HUES48 (cell line): ENCODE measurements at regions not wholly inside any gene's neighbourhood (a gene's known extent, or its start where the extent isn't known, plus 50 kb on each side); places are given as distances from the start of the nearest gene placed in this dataset.
"Not testable (repeated sequence)": the region's sequence is repeated elsewhere in the genome, so short reads cannot be mapped to it uniquely, and the experiment has no call there.

Experiments used
- H3K27ac ChIP-seq: one replicate; pipeline ENCODE4 v1.7.0; 2013; ENCODE audit warnings: low read depth, low read length, inconsistent platforms
- H3K27me3 ChIP-seq: 2 replicates; pipeline ENCODE4 v1.6.1; 2013; ENCODE audit warnings: mild to moderate bottlenecking, low read length; ENCODE audit not compliant: control insufficient read depth, insufficient read depth
- H3K36me3 ChIP-seq: 2 replicates; pipeline ENCODE4 v1.6.1; 2013; ENCODE audit warnings: low read length; ENCODE audit not compliant: control insufficient read depth, insufficient read depth
- H3K4me1 ChIP-seq: 2 replicates; pipeline ENCODE4 v1.6.1; 2013; ENCODE audit warnings: mild to moderate bottlenecking, low read length; ENCODE audit not compliant: control insufficient read depth, insufficient read depth
- H3K4me3 ChIP-seq: 2 replicates; pipeline ENCODE4 v1.5.1; 2013; ENCODE audit warnings: mild to moderate bottlenecking, low read depth, low read length
- H3K9ac ChIP-seq: 2 replicates; pipeline ENCODE4 v1.6.1; 2013; ENCODE audit warnings: mild to moderate bottlenecking, low read depth, low read length, moderate library complexity
- H3K9me3 ChIP-seq: 2 replicates; pipeline ENCODE4 v1.6.1; 2013; ENCODE audit warnings: low read length; ENCODE audit not compliant: control insufficient read depth, insufficient read depth

DNA sequence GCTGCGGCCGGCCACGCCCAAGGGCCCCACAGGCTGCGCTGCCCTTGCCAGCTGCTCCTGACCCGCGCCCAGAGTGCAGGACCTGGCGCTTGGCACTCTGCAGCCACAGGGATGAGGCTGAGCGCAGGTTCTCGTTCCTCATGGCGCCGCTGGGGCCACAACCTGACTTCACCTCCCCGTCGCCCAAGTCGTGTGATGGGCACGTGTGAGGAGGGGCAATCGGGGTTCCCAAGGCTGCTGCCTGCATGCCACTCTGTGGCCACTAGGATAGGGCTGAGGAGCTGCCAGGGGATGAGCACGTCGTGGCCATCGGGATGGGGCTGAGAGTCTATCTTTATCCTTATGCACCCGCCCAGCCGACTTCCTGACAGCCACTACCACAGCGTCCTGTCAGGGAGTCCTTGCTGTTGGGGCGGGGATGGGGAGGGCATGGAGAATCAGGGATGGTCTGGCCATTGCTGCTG, 1890.0 kb upstream of the CDH9 start:
- not testable (repeated sequence) for H3K27ac ChIP-seq, H3K4me1 ChIP-seq, H3K4me3 ChIP-seq, H3K9me3 ChIP-seq, H3K9ac ChIP-seq, H3K36me3 ChIP-seq, H3K27me3 ChIP-seq

DNA sequence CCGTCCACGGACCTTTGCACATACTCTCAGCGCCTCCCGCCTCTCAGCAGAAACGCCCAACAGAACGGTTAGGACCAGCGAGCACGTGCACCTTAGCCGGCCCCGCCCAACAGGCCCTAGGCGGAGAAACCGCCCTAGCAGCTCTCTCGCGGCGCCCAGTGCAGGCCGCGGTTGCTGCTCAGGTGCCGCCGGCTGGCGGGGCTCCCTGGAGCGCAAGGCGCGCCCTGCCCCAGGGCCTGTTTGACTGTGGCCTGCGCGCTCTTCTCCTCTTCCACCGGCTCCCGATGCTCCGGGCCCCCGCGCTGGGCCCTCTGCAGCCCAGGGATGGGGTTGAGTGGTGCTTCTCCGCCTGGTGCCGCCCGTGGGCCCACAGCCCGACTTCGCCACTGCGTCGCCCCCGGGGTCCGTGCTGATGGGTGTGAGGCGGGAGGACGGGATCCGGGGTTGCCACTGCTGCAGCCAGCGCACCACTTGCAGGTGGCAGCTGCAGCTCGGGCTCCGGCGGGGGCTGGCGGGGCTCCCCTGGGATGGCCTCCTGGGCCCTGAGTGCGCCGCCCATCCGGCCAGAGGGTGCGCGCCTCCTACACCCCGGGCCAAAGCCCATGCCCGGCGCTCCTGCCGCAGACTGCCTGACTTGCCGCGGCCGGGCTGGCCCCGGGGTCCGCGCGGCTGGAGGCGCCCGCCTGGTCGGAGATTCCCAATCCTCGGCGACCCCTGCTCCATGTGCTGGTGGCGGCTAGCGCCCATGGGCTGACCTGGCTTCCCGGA, 1889.4 kb upstream of the CDH9 start:
- Histone ChIP-seq H3K36me3 (no peaks in the 10 kb centered on the region), H3K4me1 (no peaks in the 10 kb centered on the region), H3K27me3 (no peaks in the 10 kb centered on the region), H3K4me3 (no peak overlapping the region), H3K9ac (no peak overlapping the region), H3K9me3 (peaks cover 5% of the 10 kb centered on the region), H3K27ac (no peak overlapping the region)

DNA sequence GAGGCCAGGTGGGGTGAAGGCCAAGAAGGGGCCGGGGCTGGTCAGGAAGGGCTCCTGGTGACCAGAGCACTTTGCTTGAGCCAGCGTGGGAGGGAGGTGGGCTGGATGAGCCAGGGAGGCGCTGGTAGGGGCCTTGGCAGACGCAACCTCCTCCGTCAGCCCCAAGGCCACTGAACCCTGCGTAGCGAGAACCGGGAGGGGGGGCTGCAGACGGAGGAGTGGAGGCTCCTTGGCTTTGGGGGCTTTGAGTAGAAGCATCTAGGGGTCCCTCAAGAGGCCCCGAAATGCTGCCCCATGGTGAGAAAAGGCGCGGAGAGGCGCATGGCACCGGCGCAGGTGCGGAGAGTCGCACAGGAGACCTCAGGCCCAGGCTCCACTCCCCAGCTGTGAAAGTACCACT, 1888.0 kb upstream of the CDH9 start:
- Histone ChIP-seq H3K9me3 (peaks cover 5% of the 10 kb centered on the region), H3K36me3 (no peaks in the 10 kb centered on the region), H3K4me1 (no peaks in the 10 kb centered on the region), H3K27ac (no peak overlapping the region), H3K9ac (no peak overlapping the region), H3K27me3 (no peaks in the 10 kb centered on the region), H3K4me3 (no peak overlapping the region)

DNA sequence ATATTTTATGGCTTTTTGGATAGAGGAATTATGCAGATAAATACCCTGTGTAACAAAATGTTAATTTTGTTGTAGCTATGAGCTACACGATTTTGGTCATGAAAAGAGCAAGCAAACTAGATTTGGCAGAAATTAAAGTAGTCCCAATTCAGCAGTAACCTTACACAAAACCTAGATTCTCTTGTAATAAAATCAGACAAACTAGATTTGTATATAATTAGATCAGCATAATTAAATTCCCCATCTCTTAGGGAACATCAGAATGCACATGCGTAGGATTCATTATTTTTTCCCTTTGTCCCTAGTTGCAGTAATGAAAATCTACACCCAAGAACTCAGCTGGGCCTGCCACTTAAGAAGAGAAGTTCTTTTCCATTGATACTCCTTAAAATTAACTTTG, 1879.2 kb upstream of the CDH9 start:
- Histone ChIP-seq H3K4me3 (no peak overlapping the region), H3K36me3 (no peaks in the 10 kb centered on the region), H3K27me3 (no peaks in the 10 kb centered on the region), H3K27ac (no peak overlapping the region), H3K9ac (no peak overlapping the region), H3K4me1 (peaks cover 14% of the 10 kb centered on the region; the same call in 1 of the 2 replicates), H3K9me3 (no peaks in the 10 kb centered on the region)

DNA sequence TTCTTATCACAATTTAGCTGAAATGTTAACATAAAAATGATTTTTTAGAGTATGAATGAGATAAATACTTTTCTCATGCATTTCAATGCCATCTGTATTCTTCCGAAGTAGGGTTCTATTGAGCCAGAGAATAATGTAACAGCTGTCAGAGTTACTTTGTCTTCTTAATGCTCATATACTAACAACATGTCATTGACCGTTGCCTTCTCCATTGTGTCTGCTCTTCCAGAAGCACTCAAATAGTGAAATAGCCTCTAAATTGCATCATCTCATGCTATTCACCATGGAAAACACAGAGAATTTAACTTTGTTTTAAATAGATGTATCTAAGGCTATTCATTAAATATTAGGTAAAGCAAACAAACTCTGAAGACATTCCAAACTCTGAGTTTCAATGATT, 1875.9 kb upstream of the CDH9 start:
- H3K9me3 ChIP-seq = no peaks in the 10 kb centered on the region
- peaks cover 14% of the 10 kb centered on the region; the same call in 1 of the 2 replicates for H3K4me1 ChIP-seq
- no peak overlapping the region for H3K9ac ChIP-seq
- H3K4me3 ChIP-seq = no peak overlapping the region
- no peaks in the 10 kb centered on the region for H3K36me3 ChIP-seq
- no peak overlapping the region for H3K27ac ChIP-seq
- H3K27me3 ChIP-seq = no peaks in the 10 kb centered on the region

DNA sequence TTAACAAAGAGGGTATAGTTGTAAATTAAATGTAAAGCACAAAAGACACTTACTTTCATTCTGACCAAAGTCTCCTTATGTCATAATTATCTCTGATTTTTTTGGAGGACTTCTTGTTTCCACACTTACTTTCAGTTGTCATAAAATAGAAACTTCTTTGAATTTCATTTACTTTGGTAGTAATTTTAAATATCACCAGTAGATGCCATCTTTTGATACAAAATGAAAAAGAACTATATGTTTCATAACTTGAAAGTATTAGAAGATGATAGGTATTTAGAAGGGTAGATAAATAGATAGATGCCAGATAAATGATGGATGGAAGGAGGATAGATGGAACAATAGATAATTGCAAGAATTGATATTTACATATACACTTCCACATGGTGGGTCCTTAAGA, 1865.3 kb upstream of the CDH9 start:
- Histone ChIP-seq H3K4me1 (no peaks in the 10 kb centered on the region), H3K4me3 (no peak overlapping the region), H3K36me3 (no peaks in the 10 kb centered on the region), H3K9me3 (no peaks in the 10 kb centered on the region), H3K27me3 (no peaks in the 10 kb centered on the region), H3K9ac (no peak overlapping the region), H3K27ac (no peak overlapping the region)

DNA sequence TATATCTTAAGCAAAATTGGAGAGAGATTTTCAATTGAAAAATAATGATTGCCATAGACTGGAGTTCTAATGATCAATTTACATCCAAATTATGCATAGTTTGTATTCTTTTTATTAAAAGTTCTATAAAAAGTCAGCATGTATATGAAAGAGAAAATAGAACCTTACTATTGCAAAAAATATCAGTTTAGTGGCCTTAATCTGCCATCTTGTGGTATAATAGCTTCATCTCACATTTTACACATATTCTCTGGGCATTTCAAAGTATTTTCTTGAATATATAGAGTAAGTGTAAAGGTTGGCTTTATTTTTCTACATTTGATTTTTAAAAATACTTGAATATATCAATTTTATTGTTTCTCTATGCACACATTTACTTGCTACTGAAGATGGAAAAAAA, 1858.6 kb upstream of the CDH9 start:
- Histone ChIP-seq H3K27me3 (no peaks in the 10 kb centered on the region), H3K9me3 (no peaks in the 10 kb centered on the region; the same call in 1 of the 2 replicates), H3K9ac (no peak overlapping the region), H3K4me1 (no peaks in the 10 kb centered on the region), H3K27ac (no peak overlapping the region), H3K4me3 (no peak overlapping the region), H3K36me3 (no peaks in the 10 kb centered on the region)

DNA sequence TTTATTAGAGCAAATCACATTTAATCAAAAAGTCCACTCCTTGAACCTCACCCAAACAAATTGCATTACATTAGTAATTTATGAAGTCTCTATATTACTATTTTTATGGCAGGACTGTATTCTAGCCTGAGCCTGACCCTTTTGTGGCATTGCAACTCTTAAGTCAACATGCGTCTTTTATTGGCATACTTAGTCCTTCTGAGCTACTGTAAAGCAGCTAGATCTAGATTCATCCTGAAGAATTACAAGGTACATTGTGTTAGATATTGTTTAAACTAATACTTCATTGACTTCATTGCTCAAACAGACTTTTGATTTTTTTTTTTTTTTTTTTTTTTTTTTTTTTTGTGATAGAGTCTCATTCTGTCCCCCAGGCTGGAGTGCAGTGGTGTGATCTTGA, 1842.5 kb upstream of the CDH9 start:
- Histone ChIP-seq H3K9me3 (peaks cover 8% of the 10 kb centered on the region), H3K36me3 (no peaks in the 10 kb centered on the region), H3K9ac (no peak overlapping the region), H3K4me3 (no peak overlapping the region), H3K27ac (no peak overlapping the region), H3K4me1 (no peaks in the 10 kb centered on the region), H3K27me3 (no peaks in the 10 kb centered on the region)

DNA sequence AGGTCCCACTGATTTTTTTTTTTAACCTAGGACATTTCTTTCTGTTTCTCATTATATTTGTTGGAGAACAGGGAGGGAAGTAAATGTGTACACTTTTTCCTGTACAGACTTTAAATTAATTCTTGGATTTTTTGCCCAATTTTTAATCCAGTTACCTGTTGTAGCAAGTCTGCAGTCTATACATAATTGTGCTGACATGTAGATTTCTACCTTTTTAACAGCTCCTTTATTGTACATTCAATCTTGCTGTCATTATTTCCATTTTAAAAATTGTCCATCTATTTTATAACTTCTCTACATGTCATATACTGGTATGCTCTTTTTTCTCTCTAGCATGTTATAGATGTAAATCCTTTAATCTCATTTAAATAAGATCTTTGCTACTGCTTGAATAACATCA, 1838.7 kb upstream of the CDH9 start:
- no peaks in the 10 kb centered on the region for H3K36me3 ChIP-seq
- no peak overlapping the region for H3K4me3 ChIP-seq
- H3K4me1 ChIP-seq = no peaks in the 10 kb centered on the region
- no peaks in the 10 kb centered on the region for H3K9me3 ChIP-seq
- no peaks in the 10 kb centered on the region for H3K27me3 ChIP-seq
- H3K27ac ChIP-seq = no peak overlapping the region
- H3K9ac ChIP-seq = no peak overlapping the region

DNA sequence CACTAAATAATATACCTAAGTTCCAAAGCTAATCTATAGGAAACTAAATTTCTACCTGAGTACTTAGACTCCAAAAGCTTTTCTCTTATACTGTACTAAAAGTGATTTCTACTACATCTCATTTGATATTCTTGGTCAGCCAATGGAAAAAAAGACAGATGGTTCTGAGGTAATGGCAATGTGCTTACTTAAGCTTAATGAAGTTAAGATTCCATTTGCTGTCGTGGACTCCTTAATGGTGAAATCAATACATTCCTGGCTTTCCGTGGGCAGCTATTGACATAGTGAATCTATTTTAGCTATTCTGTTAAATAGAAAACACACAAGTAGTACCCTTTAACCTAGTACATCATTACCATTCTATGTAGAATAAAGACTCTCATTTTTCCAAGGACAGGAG, 1825.6 kb upstream of the CDH9 start:
- no peak overlapping the region for H3K9ac ChIP-seq
- H3K4me1 ChIP-seq = no peaks in the 10 kb centered on the region
- H3K36me3 ChIP-seq = no peaks in the 10 kb centered on the region
- no peak overlapping the region for H3K4me3 ChIP-seq
- H3K9me3 ChIP-seq = no peaks in the 10 kb centered on the region
- no peaks in the 10 kb centered on the region for H3K27me3 ChIP-seq
- no peak overlapping the region for H3K27ac ChIP-seq

DNA sequence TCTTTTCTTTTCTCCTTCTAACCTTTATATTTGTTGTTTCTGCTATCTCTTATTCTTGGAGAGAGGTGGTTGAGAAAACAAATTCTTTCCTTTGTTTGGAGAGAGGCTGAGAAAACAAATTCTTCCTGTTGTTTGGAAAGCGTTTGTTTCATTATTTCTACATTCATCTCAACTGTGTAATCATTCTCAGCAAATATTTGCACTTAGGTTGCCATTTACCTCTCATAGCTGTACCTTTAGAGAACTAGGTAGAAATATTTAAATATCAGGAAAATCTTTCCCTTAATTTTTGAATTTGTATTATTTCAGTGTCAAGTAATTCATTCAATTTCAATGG, 1824.4 kb upstream of the CDH9 start:
- Histone ChIP-seq H3K36me3 (no peaks in the 10 kb centered on the region), H3K27me3 (no peaks in the 10 kb centered on the region), H3K9ac (no peak overlapping the region), H3K4me1 (no peaks in the 10 kb centered on the region), H3K4me3 (no peak overlapping the region), H3K27ac (no peak overlapping the region), H3K9me3 (no peaks in the 10 kb centered on the region)
